ENCODE measurements at regions not wholly inside any gene's neighbourhood (a gene's known extent, or its start where the extent isn't known, plus 50 kb on each side); places are given as distances from the start of the nearest gene placed in this dataset.

DNA sequence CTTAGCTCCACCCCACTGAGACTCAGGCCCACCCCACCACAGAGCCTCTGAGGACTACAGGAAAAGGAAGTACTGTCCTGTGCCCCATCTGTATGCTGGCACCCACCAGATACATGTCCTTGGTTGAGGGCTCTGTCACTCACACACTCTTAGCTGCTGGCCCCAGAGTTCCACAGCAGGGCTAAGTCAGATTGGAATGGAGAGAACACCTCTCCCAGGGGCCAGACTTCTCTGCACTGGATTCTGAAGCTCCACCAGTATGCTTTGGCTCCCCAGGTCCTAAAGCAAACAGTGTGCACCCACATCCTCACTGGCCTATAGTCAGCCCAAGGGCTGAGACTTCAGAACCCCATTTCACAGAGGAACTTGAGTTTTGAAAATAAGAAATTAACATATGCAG is 103.2 kb upstream of the PPP2R2D start:
- TF ChIP-seq, protein P1, sequence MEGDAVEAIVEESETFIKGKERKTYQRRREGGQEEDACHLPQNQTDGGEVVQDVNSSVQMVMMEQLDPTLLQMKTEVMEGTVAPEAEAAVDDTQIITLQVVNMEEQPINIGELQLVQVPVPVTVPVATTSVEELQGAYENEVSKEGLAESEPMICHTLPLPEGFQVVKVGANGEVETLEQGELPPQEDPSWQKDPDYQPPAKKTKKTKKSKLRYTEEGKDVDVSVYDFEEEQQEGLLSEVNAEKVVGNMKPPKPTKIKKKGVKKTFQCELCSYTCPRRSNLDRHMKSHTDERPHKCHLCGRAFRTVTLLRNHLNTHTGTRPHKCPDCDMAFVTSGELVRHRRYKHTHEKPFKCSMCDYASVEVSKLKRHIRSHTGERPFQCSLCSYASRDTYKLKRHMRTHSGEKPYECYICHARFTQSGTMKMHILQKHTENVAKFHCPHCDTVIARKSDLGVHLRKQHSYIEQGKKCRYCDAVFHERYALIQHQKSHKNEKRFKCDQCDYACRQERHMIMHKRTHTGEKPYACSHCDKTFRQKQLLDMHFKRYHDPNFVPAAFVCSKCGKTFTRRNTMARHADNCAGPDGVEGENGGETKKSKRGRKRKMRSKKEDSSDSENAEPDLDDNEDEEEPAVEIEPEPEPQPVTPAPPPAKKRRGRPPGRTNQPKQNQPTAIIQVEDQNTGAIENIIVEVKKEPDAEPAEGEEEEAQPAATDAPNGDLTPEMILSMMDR (IDR thresholded peaks at IDR 0.05), result no peak
- no peak for TF ChIP-seq POLR2AphosphoS5 (IDR thresholded peaks at IDR 0.05)

All from suprapubic skin (tissue), 3 donors.